Right ventricle myocardium superior (tissue), 1 donor: ENCODE measurements at regions not wholly inside any gene's neighbourhood (a gene's known extent, or its start where the extent isn't known, plus 50 kb on each side); places are given as distances from the start of the nearest gene placed in this dataset.

Source experiments
- ATAC-seq: fragments of 200-7000 bp; cut with Tn5 transposase; one replicate; pipeline ENCODE4 v1.9.1; 2020; ENCODE audit warnings: mild to moderate bottlenecking; ENCODE audit not compliant: poor library complexity
- DNase-seq: peaks from one replicate; pipeline ENCODE4 v3.0.0-alpha.2; 2020
- intact Hi-C: fragments of 100-400 bp; cut with DNase I; formaldehyde crosslinking; loops from one replicate; pipeline ENCODE4 v1.11.2; 2022
- donor health status: DM: no; HTN: yes; CAD: no; lungs with severe emphysema.

- ATAC-seq (peak; percentile 28), DNase-seq (no peak)
- intact Hi-C loops = no loop called here
These were observed 299.8 kb downstream of the KLF6 start for GRCh38 chr10:3485057-3485686.

- DNase-seq (no peak), ATAC-seq (peak; percentile 51)
- intact Hi-C loops = no loop called here
These were observed 300.5 kb downstream of the KLF6 start for GRCh38 chr10:3484306-3485056.

GRCh38 chr10:3482200-3482993 is 302.6 kb downstream of the KLF6 start:
- DNase-seq (no peak), ATAC-seq (peak; percentile 82)
- intact Hi-C loops = no loop called here

- ATAC-seq (no peak), DNase-seq (no peak)
- intact Hi-C loops = no loop called here
These were observed 303.5 kb downstream of the KLF6 start for GRCh38 chr10:3481496-3481895.

GRCh38 chr10:3480990-3481315 is 304.1 kb downstream of the KLF6 start:
- intact Hi-C loops = no loop called here

GRCh38 chr10:3480281-3480989 is 304.6 kb downstream of the KLF6 start:
- ATAC-seq (no peak), DNase-seq (no peak)

More at GRCh38 chr10:3480990-3481315, 304.1 kb downstream of the KLF6 start:
- ATAC-seq = no peak
- DNase-seq = no peak

GRCh38 chr10:3478632-3479240 is 306.2 kb upstream of the PITRM1 start:
- no peak for DNase-seq
- no peak for ATAC-seq
- intact Hi-C loops = no loop called here

More at GRCh38 chr10:3480281-3480989, 304.6 kb downstream of the KLF6 start:
- intact Hi-C loops = no loop called here

GRCh38 chr10:3478153-3478552 is 305.6 kb upstream of the PITRM1 start:
- intact Hi-C loops = no loop called here
- ATAC-seq (no peak), DNase-seq (no peak)

- intact Hi-C loops = no loop called here
- DNase-seq = no peak
- no peak for ATAC-seq
These were observed 305.1 kb upstream of the PITRM1 start for GRCh38 chr10:3477683-3478082.

GRCh38 chr10:3476640-3477448 is 304.3 kb upstream of the PITRM1 start:
- ATAC-seq = no peak
- intact Hi-C loops = no loop called here

GRCh38 chr10:3476186-3476585 is 303.6 kb upstream of the PITRM1 start:
- ATAC-seq = no peak
- no peak for DNase-seq
- intact Hi-C loops = no loop called here

More at GRCh38 chr10:3476640-3477448, 304.3 kb upstream of the PITRM1 start:
- no peak for DNase-seq

- no peak for ATAC-seq
- DNase-seq = no peak
- intact Hi-C loops = no loop called here
These were observed 302.8 kb upstream of the PITRM1 start for GRCh38 chr10:3475367-3475766.

GRCh38 chr10:3474266-3474665 is 301.7 kb upstream of the PITRM1 start:
- no peak for DNase-seq
- intact Hi-C loops = no loop called here
- ATAC-seq = no peak

- DNase-seq (no peak), ATAC-seq (no peak)
- intact Hi-C loops = no loop called here
These were observed 300.7 kb upstream of the PITRM1 start for GRCh38 chr10:3473271-3473670.

GRCh38 chr10:3472287-3473051 is 299.9 kb upstream of the PITRM1 start:
- intact Hi-C loops = no loop called here
- DNase-seq = no peak
- ATAC-seq = peak; percentile 28

GRCh38 chr10:3471927-3472286 is 299.3 kb upstream of the PITRM1 start:
- no peak for DNase-seq
- no peak for ATAC-seq
- intact Hi-C loops = no loop called here

- intact Hi-C loops = no loop called here
These were observed 298.9 kb upstream of the PITRM1 start for GRCh38 chr10:3471472-3471871.

More at GRCh38 chr10:3471472-3471871, 298.9 kb upstream of the PITRM1 start:
- DNase-seq (no peak), ATAC-seq (no peak)
